ENCODE measurements at regions not wholly inside any gene's neighbourhood (a gene's known extent, or its start where the extent isn't known, plus 50 kb on each side); places are given as distances from the start of the nearest gene placed in this dataset.
"Not testable (repeated sequence)": the region's sequence is repeated elsewhere in the genome, so short reads cannot be mapped to it uniquely, and the experiment has no call there.

- no peak for DNase-seq (ENCODE audit: low spot score)
Measured at GRCh38 chr3:109656225-109656624, 318.9 kb upstream of the DPPA4 start.

GRCh38 chr3:109678600-109678999 is 341.3 kb upstream of the DPPA4 start:
- no peak for DNase-seq (ENCODE audit: low spot score)

DNA sequence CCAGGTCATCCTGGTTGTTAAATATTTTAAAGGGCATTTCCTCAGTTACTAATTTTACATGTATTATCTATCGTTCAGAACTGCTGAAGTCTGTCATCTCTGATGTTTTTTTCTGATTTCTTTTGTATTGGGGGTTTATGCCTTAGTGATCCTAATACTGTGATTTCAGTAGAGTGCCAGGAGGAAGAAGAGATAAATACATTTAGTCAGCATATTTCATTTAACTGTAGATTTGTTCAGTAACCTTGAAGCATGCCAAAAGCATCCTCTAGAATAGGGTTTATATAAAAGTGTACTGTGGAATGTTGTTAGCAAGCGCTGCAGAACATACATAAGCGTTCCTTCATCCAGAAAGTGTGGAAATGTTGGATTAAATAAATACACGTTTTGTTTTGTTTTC is 342.3 kb upstream of the DPPA4 start:
- no peak for DNase-seq (ENCODE audit: low spot score)

GRCh38 chr3:109683746-109684145 is 346.4 kb upstream of the DPPA4 start:
- DNase-seq (ENCODE audit: low spot score): no peak

GRCh38 chr3:109685084-109686079 is 348.0 kb upstream of the DPPA4 start:
- no peak for DNase-seq (ENCODE audit: low spot score)

DNA sequence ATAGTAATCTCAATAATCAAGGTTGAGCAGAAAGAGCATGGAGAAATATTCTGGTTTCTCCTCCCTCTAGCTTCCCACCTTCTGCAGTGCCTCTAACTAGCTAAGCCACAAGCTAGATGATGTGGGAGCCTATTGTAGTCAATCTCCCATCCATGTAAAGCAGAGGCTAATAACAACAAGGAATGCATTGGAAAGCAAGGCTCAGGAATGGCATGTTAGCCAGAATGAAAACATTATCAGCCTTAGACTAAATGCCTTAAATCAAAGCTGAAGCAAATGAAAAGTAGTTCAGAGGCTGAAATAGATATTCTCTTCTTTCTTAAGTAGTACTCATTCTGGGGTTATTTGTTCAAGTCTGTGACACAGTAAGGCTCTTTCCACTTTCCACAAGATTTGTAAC is 350.3 kb upstream of the DPPA4 start:
- DNase-seq (ENCODE audit: low spot score): no peak

DNA sequence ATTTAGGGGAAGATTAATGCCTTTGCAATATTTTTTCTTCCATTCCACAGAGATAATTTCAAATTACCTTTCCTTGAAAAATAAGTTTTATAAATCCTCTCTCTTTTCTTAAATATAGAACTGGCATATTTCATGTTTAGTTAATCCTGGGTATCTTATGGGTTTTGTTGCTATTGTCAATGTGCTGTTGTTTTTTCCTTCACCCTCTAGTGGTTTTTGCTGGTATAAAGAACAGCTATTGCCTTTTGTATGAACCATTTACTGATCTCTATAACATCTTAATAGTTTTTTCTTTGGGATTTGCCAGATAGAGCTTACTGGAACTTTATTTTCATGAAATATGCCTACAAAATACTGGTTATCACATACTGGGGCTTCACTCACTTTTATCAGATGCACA is 359.6 kb upstream of the DPPA4 start:
- DNase-seq (ENCODE audit: low spot score): no peak

DNA sequence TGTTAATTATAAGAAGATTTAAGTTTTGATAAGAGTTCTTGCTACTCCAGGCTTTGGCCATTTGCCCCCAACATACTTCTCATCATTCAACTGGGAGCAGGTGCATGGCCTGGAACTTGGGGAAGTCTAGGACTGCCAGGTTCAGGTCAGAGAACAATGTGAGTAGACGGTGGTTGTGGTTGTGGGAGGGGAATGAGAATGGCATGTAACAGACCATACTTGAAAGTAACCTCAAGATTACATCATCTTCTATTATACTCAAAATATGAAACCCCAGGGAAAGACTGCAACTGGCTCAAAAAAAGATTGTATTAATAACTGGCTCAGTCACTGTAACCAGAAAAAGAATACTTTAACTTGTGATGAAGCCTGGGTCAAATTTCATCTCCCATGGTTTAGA is 364.9 kb upstream of the DPPA4 start:
- DNase-seq (ENCODE audit: low spot score): no peak

DNA sequence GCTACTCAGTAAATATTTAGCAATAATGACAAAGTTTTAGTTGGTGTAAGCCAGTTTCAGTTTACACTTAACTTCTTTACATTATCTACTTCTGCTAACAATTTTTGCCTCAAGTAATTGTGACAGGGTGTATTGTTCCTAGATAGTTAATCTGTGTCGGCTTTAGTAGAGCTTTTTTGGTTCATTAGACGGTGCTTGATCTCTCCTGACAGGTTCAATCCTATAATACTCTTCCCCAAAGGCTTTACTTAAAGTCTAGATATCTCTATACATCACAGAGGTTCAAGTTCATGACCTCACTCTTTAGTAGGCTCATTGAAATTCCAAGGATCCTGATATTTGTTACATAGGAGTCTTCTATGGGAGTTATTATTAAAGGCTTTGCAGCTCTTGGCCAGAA is 365.6 kb upstream of the DPPA4 start:
- no peak for DNase-seq (ENCODE audit: low spot score)

- DNase-seq (ENCODE audit: low spot score): not testable (repeated sequence)
Measured at GRCh38 chr3:109705133-109705532, 367.8 kb upstream of the DPPA4 start.

DNA sequence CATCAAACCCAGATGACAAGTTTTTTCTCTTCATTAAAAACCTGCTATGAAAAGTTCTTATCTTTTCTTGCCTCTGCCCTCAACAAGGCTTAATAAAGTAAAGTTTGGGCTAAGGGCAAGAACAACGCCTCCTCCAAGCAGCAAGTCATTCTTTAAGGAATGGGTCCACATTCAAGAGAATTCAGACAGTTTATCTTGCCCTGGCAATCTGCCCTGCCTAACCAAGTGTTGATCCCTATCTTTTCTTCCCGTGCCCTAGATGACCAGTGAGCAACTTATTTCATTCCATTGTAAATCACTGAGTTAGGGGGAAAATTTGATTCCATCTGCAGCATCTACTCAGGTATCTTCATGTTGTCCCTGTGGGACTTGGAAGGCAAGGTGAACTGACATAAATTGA is 370.3 kb upstream of the DPPA4 start:
- no peak for DNase-seq (ENCODE audit: low spot score)

GRCh38 chr3:109713288-109713687 is 375.9 kb upstream of the DPPA4 start:
- no peak for DNase-seq (ENCODE audit: low spot score)

DNA sequence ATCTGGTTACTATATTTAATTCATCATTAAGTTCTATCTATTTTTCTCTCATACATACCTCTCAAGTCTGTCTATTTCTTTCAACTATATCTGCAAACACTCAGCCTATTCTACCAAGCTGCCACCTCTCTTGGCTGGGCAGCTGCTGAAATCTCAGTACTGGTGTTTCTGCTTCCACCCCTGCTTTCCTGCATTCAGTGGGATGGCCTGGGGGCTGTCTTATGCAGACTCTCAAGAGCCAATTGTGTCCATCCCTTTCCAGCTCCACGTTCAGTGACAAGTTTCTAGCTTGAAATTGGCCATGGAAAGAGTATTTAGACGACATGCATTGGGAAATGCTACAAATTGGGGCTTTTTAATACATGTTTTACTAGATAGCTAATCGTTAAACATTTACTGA is 378.4 kb upstream of the DPPA4 start:
- no peak for DNase-seq (ENCODE audit: low spot score)

- no peak for DNase-seq (ENCODE audit: low spot score)
Measured at GRCh38 chr3:109718850-109719249, 381.5 kb upstream of the DPPA4 start.

DNA sequence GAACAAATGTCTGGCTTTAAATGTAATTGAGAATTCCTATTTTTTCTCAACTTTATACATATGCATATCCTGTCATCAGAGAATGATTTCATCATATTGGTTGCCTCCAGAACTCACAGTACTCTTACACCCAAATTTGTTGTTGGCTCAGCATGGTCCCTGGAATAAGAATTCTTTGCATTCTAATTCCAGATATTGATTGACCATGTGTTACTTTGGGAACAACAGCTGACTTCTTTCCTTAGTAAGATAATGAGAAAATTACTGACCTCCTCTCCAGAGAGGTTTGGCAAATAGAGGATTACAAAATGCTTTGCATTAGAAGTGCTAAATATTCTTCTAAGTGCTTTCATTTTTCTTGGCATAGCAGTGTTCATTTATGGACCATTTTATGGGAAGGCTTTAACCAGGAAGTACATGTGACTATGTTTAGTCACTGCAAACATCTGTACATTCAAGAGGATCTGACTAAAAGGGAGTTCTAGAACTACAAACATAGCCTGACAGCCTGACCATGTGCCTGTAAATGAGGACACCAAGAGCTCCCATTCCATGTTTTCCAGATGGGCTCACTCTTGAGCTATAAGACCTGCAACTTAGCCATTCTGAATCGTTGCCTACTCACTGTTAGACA is 391.6 kb upstream of the DPPA4 start:
- no peak for DNase-seq (ENCODE audit: low spot score)

- DNase-seq (ENCODE audit: low spot score): peak; percentile 48
Measured at GRCh38 chr3:109731639-109732473, 394.5 kb upstream of the DPPA4 start.

GRCh38 chr3:109743981-109744380 is 406.6 kb upstream of the DPPA4 start:
- DNase-seq (ENCODE audit: low spot score): no peak

- DNase-seq (ENCODE audit: low spot score): no peak
Measured at GRCh38 chr3:109772520-109772919, 435.2 kb upstream of the DPPA4 start.

GRCh38 chr3:109774108-109774507 is 436.8 kb upstream of the DPPA4 start:
- DNase-seq (ENCODE audit: low spot score): no peak

- DNase-seq (ENCODE audit: low spot score): no peak
Measured at GRCh38 chr3:109784285-109784684, 446.9 kb upstream of the DPPA4 start.

DNA sequence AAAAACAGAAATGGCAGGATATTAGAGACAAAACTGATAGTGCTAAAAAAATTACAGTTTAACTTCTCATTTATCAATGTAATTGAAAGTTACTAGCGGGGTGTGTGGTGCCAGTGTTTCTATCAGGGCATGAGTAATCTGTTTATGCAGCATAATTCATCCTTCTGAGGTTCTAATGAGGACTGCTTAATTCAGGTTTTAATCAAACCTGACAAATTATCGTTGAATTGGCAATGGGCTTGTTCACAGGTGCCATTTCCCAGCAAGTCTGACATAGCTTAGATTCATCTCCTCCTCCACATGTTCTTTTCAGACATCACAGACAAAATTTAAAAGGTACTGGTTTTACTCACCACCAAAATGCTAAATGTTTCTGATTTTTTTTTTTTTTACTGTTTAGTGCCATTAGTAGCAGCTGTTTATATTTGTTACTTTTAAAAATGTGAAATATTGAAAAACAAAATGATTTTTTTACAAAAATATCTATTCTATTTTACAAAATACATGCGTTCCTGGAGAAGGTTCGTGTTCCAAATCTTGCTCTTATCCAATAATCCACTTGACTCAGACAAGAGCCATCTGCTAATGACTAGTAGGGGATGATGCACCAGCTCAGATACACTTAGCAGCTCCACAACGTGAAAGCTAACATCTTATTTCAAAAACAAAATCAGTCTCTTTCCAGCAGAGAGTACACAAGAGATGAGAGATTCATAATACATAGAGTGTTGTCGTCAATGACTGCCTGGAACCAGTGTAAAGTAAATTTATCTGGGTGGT is 447.7 kb upstream of the DPPA4 start:
- peak; percentile 50 for DNase-seq (ENCODE audit: low spot score)

DNA sequence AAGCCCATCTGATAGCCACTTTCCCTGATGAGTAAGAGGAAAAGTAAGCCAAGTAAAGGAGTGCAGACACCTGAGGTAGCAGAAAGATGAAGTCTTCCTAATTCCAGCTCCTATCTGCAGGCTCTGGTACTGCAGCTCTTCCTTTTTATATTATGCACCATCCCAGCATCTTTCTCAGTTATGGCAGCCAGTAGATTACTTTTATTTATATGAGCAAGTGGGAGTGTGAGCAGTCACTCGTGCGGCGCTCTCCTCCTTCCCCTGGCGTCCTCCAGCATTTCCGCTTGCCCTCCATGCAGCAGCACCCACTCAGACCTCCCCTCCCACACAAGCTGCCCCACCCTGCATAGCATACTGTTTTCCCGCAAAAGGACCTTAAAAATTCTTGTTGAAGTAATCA is 465.9 kb upstream of the DPPA4 start:
- DNase-seq (ENCODE audit: low spot score): peak; percentile 31

Measured in D341Med (cell line).